Fibroblast of the aortic adventitia (primary cell): ENCODE measurements at regions not wholly inside any gene's neighbourhood (a gene's known extent, or its start where the extent isn't known, plus 50 kb on each side); places are given as distances from the start of the nearest gene placed in this dataset.

Source experiments
- DNase-seq: peaks from one replicate; pipeline ENCODE4 v3.0.0-alpha.2; 2010; ENCODE audit warnings: low read depth
- H3K4me3 ChIP-seq: 2 replicates; pipeline ENCODE4 v1.5.1; 2011; ENCODE audit warnings: low read depth, mild to moderate bottlenecking, control low read depth, low read length, moderate library complexity
- TF ChIP-seq, protein P1 (sequence below): IDR thresholded peaks from 2 replicates; pipeline ENCODE4 v1.5.1; 2011; ENCODE audit warnings: mild to moderate bottlenecking, low read length, control low read depth, inconsistent platforms; ENCODE audit not compliant: insufficient read depth

DNA sequence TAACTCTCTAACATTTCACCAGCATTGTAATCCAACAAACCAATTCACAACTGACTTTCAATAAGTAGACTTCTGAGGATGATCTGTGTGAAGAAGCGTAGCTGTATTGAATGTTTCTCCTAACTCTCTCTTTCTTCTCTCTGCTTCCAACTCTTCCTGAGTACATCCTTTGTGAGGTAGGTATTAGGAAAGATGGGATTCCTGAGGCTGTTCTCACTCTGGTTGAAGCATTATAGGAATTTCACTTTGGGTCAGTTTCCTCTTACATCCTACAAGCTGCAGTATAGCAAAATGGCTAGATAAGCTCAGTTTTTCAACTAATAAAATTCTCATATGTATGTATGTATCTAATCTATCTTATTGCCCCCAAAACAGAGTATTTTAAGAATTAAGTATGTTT is 702.8 kb downstream of the CETN3 start:
- no peak overlapping the region for H3K4me3 ChIP-seq
- no peak for DNase-seq
- TF ChIP-seq, protein P1, sequence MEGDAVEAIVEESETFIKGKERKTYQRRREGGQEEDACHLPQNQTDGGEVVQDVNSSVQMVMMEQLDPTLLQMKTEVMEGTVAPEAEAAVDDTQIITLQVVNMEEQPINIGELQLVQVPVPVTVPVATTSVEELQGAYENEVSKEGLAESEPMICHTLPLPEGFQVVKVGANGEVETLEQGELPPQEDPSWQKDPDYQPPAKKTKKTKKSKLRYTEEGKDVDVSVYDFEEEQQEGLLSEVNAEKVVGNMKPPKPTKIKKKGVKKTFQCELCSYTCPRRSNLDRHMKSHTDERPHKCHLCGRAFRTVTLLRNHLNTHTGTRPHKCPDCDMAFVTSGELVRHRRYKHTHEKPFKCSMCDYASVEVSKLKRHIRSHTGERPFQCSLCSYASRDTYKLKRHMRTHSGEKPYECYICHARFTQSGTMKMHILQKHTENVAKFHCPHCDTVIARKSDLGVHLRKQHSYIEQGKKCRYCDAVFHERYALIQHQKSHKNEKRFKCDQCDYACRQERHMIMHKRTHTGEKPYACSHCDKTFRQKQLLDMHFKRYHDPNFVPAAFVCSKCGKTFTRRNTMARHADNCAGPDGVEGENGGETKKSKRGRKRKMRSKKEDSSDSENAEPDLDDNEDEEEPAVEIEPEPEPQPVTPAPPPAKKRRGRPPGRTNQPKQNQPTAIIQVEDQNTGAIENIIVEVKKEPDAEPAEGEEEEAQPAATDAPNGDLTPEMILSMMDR: no peak

DNA sequence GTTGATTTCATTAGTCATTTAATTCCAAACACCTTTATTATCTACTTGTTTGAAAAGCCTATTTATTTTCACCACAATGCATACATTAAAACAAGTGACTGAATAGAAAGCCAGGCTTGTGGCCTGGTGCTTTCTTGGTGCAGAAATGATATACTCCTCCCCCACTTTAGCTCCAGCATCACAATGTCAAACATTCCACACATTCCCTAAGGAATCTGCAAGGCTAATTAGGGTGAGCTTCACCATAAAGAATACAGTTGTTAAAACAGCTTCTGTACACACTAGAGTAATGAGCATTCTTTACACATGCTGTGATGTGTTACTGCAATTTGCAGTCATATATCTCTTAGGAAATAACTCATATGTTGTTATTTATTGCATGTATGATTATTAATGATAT is 705.7 kb downstream of the CETN3 start:
- no peak for DNase-seq
- no peak overlapping the region for H3K4me3 ChIP-seq
- TF ChIP-seq, protein P1: no peak

DNA sequence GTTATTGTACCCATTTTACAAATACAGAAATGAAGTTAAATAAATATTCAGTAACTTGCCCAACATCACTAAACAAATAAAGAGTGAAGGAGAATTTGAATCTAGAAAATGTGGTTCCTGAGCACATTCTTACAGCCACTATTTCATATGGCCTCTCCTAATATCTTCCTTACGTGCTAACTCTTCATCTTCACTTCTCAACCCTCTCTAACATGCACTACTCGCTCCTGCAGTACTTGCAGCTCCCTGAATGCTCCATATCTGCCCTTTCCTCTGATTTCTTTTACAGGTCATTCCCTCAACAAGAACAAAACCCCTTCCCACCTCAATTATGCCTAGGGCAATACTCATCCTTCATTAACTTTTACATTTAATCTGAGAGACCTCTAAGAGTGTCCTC is 711.5 kb downstream of the CETN3 start:
- no peak overlapping the region for H3K4me3 ChIP-seq
- TF ChIP-seq, protein P1: no peak
- no peak for DNase-seq

DNA sequence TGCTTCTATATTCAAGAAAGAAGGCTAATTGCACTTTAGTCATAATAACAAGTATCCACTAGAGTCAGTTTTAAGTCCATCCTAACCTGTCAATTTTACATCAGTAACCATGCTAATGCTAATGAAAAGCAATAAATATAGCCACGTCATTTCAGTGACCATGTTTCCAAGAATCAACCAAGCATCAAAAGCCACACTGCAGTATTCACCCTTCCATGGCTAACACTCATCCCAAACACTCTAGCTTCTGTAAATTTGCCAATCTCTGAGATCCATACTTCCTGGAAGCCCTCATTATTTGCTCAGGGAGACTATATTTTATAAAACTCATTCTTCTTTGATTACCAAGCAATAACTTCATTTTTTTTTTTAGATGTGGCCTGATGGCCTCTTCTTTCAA is 712.0 kb downstream of the CETN3 start:
- DNase-seq: no peak
- TF ChIP-seq, protein P1: no peak
- H3K4me3 ChIP-seq: no peak overlapping the region

DNA sequence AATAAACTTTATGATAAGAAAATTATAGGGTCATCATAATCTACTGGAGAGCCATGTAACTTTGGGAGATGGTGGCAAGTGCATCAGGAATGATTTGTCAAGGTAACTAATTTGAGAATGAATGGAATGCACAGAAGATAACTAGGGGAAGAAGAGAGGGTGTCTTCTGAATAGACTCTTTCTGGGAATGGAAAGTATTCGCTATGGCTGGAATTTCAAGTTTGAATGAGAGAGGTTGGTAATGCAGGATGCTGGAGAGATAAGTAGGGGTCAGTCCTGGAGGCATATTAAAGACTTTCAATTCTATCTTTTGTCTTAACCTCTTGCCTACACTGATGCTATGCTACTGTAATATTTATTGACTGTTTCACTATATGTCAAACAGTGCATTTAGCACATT is 714.2 kb downstream of the CETN3 start:
- no peak for DNase-seq
- TF ChIP-seq, protein P1: no peak

DNA sequence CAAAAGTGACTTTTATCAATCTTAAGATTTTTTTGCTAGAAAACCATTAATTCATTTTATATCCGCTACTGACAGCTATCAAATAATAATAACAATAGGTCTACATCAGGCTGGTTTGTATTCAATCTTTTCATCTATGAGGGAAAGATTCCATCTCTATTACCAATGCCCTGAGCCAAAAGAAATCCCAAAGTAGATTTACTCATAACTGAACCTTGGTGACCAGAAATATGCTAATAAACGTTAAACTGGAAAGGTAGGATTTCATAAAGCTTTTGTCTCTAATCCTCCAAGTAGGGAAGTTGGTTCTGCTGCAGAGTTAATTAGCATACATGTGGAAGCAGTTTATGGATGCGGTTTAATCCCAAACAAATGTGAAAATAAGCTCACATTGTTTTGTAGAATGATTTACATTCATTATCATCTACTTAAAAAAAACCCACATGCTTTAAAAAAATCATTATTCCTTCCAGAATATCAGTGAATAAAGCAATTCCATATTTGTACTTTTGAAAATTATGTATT is 715.5 kb downstream of the CETN3 start:
- no peak overlapping the region for H3K4me3 ChIP-seq
- no peak for DNase-seq
- TF ChIP-seq, protein P1: no peak

More for the DNA sequence above, 714.2 kb downstream of the CETN3 start:
- no peak overlapping the region for H3K4me3 ChIP-seq

DNA sequence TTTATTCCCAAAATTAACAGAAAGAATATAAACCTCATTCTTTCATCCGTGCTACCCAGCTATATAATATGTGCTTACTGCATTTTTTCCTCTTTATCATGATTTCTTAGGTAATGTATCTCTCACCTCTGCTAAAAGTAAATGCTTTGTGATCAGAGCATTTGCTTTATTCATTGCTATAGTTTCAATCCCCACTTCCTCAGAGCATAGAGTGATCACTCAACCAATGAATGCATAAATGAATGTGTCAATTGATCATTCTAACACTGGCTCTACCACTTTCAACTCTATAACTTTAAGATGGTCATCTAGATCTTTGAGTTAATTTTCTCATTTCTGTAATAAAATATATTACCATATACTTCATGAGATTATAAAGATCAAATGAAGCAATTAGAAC is 719.2 kb downstream of the CETN3 start:
- no peak overlapping the region for H3K4me3 ChIP-seq
- no peak for DNase-seq
- TF ChIP-seq, protein P1: no peak
